HG03039 (cell line): ENCODE measurements at regions not wholly inside any gene's neighbourhood (a gene's known extent, or its start where the extent isn't known, plus 50 kb on each side); places are given as distances from the start of the nearest gene placed in this dataset.

Source experiments
- ATAC-seq: cut with Tn5 transposase; IDR thresholded peaks from one replicate; pipeline ENCODE4 v1.9.1; 2021; ENCODE audit warnings: mild to moderate bottlenecking, moderate library complexity; ENCODE audit not compliant: unreplicated experiment

- ATAC-seq, result no peak
Measured at GRCh38 chr4:166259081-166259480, 386.0 kb downstream of the TLL1 start.

GRCh38 chr4:166274136-166274761 lies 401.2 kb downstream of the TLL1 start:
- ATAC-seq, result no peak

- no peak for ATAC-seq
Measured at GRCh38 chr4:166274775-166275174, 401.7 kb downstream of the TLL1 start.

GRCh38 chr4:166277401-166277800 lies 404.4 kb downstream of the TLL1 start:
- ATAC-seq, result no peak

- ATAC-seq, result no peak
Measured at GRCh38 chr4:166277853-166278252, 404.8 kb downstream of the TLL1 start.

- no peak for ATAC-seq
Measured at GRCh38 chr4:166279261-166279660, 406.2 kb downstream of the TLL1 start.

GRCh38 chr4:166280642-166281041 lies 407.6 kb downstream of the TLL1 start:
- no peak for ATAC-seq

GRCh38 chr4:166282081-166282770 lies 409.2 kb downstream of the TLL1 start:
- ATAC-seq, result no peak

- no peak for ATAC-seq
Measured at GRCh38 chr4:166284221-166284620, 411.2 kb downstream of the TLL1 start.

GRCh38 chr4:166290426-166290825 lies 417.4 kb downstream of the TLL1 start:
- ATAC-seq, result no peak

- ATAC-seq, result no peak
Measured at GRCh38 chr4:166293556-166293955, 420.5 kb downstream of the TLL1 start.

- ATAC-seq, result no peak
Measured at GRCh38 chr4:166301266-166301665, 428.2 kb downstream of the TLL1 start.

GRCh38 chr4:166308647-166309046 lies 435.6 kb downstream of the TLL1 start:
- no peak for ATAC-seq

GRCh38 chr4:166309286-166309685 lies 436.2 kb downstream of the TLL1 start:
- no peak for ATAC-seq

- ATAC-seq, result no peak
Measured at GRCh38 chr4:166311169-166311568, 438.1 kb downstream of the TLL1 start.

GRCh38 chr4:166312166-166312565 lies 439.1 kb downstream of the TLL1 start:
- no peak for ATAC-seq

- ATAC-seq, result no peak
Measured at GRCh38 chr4:166314902-166315301, 441.9 kb downstream of the TLL1 start.

- ATAC-seq, result no peak
Measured at GRCh38 chr4:166315721-166316467, 442.9 kb downstream of the TLL1 start.

- ATAC-seq, result no peak
Measured at GRCh38 chr4:166318810-166319525, 445.9 kb downstream of the TLL1 start.

- ATAC-seq, result no peak
Measured at GRCh38 chr4:166323250-166323649, 450.2 kb downstream of the TLL1 start.

- no peak for ATAC-seq
Measured at GRCh38 chr4:166324321-166324720, 451.3 kb downstream of the TLL1 start.
